GM12874 (cell line): ENCODE measurements at regions not wholly inside any gene's neighbourhood (a gene's known extent, or its start where the extent isn't known, plus 50 kb on each side); places are given as distances from the start of the nearest gene placed in this dataset.

ENCODE experiments used
- TF ChIP-seq, protein P1 (sequence below): IDR thresholded peaks from 2 replicates; pipeline ENCODE4 v1.5.1; 2011; ENCODE audit warnings: low read depth, mild to moderate bottlenecking, control low read depth, low read length, moderate library complexity; ENCODE audit not compliant: insufficient read depth

DNA sequence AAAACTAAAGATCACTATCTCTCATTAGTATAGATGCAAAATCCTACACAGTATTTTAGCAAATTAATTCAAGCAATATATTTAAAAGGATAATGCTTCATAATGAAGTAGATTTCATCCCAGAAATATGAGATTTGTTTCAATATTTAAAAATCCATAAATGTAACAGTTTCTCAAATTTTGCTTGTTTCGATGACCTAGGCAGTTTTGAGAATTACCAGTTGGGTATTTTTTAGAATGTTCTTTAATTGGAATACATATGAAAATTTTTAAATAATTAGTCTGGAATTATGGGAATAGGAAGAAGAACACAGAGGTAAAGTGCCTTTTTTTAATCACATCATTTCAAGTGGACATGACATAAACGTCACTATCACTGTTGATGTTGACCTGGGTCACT, 192.3 kb downstream of the FBXO8 start:
- TF ChIP-seq, protein P1, sequence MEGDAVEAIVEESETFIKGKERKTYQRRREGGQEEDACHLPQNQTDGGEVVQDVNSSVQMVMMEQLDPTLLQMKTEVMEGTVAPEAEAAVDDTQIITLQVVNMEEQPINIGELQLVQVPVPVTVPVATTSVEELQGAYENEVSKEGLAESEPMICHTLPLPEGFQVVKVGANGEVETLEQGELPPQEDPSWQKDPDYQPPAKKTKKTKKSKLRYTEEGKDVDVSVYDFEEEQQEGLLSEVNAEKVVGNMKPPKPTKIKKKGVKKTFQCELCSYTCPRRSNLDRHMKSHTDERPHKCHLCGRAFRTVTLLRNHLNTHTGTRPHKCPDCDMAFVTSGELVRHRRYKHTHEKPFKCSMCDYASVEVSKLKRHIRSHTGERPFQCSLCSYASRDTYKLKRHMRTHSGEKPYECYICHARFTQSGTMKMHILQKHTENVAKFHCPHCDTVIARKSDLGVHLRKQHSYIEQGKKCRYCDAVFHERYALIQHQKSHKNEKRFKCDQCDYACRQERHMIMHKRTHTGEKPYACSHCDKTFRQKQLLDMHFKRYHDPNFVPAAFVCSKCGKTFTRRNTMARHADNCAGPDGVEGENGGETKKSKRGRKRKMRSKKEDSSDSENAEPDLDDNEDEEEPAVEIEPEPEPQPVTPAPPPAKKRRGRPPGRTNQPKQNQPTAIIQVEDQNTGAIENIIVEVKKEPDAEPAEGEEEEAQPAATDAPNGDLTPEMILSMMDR = no peak

DNA sequence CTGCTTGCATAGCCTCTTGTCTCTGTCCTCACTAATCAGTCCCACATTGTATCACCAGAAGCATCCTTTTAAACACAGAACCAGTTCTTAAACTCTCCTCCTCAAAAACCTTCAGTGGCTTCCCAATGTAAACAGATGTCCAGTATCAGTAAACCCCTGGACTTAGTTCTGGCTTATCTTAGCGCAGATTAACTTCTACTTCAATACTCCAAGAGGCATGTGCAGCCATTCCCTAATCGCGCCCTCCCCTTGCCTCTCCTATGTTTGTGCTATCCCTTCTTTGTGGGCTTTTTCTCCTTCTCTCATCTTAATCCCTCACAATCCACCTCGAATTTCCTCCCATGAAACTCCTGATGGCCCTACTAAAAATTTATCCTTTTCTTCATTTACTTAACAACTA, 193.8 kb downstream of the FBXO8 start:
- TF ChIP-seq, protein P1 = no peak

DNA sequence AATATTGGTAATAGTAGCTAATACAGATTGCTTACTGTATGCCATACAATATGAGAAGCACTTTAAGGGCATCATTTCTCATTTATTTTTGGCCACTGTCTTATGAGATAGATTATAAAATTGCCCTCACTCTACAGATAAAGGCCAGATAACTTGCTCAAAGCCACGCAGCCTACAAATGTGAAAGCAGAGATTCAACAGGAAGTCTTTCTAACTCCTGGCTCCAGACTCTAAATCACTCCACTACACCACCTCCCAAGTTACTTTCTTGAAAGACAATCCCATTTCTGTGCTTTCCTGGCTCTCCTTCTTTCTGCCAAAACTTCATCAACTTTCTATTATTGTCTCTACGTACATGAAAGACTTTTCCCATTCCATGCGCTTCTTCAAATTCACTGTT, 194.7 kb downstream of the FBXO8 start:
- TF ChIP-seq, protein P1 = no peak

DNA sequence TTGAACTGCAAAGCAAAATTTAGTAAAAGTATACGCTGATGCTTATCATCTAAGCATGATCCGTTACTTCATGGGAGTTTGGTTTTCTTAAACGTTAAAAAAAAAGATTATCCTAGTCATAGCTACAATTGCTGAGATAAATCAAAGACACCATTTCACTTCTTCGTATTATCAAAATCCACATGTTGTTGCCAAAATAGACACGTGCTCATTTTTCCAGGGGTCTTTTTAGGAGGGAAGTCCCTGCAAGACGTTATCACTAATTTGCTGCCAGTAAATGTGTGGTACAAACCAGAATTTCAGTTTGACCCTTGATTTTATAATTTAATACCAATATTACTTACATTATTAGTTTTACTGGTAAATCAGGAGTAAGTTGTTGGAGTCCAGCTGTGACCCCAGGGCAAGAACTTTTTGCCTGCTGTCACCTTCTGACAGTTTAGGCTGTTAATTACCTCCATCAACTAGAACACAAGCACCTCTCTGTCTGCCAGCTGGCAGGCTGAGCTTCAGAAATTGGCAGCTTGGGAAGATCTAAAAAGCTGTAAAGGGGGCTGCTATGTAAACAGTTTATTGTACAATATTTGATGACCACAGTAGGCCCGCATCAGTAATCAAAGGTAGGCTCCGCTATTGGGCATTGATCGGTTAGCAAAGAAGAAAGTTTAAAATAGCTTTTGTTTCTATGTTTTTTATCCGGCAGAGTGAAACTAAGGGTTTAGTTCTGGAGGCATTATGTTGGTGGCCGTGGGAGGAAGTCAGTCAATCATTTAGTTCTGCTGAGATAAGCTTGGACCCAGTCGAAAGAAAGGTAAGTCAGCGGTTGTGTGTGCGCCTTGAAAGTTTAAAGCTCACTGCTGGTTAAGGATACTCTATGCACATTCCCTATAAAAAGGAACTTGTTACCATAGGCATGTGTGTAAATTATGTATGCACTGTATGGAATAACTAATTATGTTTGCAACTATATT, 196.4 kb downstream of the FBXO8 start:
- TF ChIP-seq, protein P1 = no peak

DNA sequence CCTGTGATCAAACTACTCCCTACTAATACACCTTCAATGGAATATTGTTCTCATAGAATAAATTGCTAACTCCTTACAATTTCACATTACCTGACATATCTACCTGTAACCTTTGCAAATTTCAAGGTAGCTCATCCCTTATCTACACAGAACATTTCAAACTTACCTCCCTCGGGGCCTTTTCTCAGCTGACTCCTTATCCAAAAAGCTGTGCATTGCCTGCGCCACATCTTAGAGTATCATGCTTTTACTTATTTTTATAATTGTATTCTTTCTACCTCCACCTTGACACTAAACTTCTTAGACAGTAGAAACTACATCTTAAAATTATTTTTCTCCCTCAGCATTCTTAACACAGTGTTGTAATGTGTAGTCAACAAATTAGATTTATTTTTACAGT, 198.5 kb downstream of the FBXO8 start:
- TF ChIP-seq, protein P1 = no peak

DNA sequence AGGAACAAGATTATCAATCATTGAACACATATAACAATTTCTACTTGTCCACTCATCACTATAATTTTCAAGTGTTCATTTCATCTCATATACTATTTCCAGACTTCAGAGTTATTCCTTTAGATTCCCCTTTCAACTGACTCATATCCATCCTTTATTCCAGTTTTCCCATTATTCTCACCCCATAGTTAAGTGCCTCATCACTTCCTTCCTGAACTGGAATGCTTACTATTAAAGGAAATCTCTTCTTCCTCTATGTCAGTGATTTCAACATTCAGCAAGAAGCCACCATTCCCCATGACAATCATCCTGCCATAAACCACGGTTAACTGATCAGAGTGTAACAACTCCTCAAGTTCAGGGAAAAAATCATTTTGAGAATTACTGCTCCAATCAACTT, 198.9 kb downstream of the FBXO8 start:
- TF ChIP-seq, protein P1 = no peak

DNA sequence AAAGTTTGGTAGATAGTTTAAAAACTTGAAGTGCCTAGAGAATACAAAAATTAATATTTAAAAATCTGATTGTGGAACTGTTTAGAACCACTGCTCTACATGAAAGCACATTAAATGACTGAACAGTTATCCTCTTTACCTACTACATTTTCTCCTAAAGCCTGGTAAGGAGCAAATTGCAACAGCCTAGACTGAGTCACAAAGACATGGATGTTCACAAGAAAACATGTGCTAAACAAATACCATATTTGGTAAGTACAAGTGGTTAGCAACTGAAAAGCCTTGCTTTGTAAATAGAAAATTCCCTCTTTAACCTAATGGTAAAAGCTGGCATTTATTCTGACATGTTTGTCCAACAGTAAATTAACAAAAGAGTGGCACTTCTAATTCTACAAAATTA, 203.1 kb downstream of the FBXO8 start:
- TF ChIP-seq, protein P1 = no peak
